GM10266 (cell line): ENCODE measurements at regions not wholly inside any gene's neighbourhood (a gene's known extent, or its start where the extent isn't known, plus 50 kb on each side); places are given as distances from the start of the nearest gene placed in this dataset.

Experiments used
- DNase-seq: peaks from one replicate; pipeline ENCODE4 v3.0.0; 2012; ENCODE audit errors: extremely low spot score
- CTCF ChIP-seq: IDR thresholded peaks from 2 replicates; pipeline ENCODE4 v1.5.1; 2012; ENCODE audit warnings: mild to moderate bottlenecking, low read depth; ENCODE audit not compliant: control insufficient read depth, insufficient read depth; ENCODE audit errors: missing control alignments

GRCh38 chr18:45328811-45329210 is 286.5 kb upstream of the SLC14A2 start:
- no peak for DNase-seq
- TF ChIP-seq CTCF: no peak

- TF ChIP-seq CTCF: no peak
- no peak for DNase-seq
These were observed 286.0 kb upstream of the SLC14A2 start for GRCh38 chr18:45329316-45329715.

GRCh38 chr18:45330170-45330594 is 285.1 kb upstream of the SLC14A2 start:
- TF ChIP-seq CTCF: no peak
- DNase-seq: no peak

- DNase-seq: no peak
These were observed 282.4 kb upstream of the SLC14A2 start for GRCh38 chr18:45332871-45333270.

GRCh38 chr18:45334191-45334590 is 281.1 kb upstream of the SLC14A2 start:
- TF ChIP-seq CTCF: no peak
- DNase-seq: no peak

More at GRCh38 chr18:45332871-45333270, 282.4 kb upstream of the SLC14A2 start:
- no peak for TF ChIP-seq CTCF

GRCh38 chr18:45335282-45336043 is 279.8 kb upstream of the SLC14A2 start:
- no peak for TF ChIP-seq CTCF
- no peak for DNase-seq

- no peak for TF ChIP-seq CTCF
- DNase-seq: no peak
These were observed 278.8 kb upstream of the SLC14A2 start for GRCh38 chr18:45336448-45336847.
